ENCODE measurements at regions not wholly inside any gene's neighbourhood (a gene's known extent, or its start where the extent isn't known, plus 50 kb on each side); places are given as distances from the start of the nearest gene placed in this dataset.
A peak's percentile ranks its signal among the peaks of the same experiment; 100 is the strongest.

DNA sequence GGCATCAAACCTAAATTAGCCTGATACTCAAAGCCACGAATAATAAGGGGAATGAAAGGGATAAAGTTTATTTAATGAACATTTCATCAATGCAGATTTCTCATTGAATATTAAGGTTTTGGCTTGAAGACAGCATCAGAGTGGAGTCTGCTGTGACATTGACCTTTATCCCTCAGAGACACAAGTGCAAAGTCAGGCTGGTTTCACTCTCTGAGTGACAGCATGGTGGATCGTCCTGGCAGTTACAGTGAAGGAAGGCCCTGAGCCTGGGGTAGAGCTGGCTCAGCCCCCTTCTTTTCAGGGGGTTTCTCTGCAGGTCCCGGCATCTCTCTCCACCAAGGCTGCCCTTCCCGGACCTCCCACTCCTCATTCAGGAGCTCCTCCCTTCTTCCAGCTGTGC is 503.1 kb downstream of the PREX1 start:
- no TSS peak for BruUV-seq (replicated peaks)
- no peak overlapping the region for H3K4me3 Mint-ChIP-seq (ENCODE audit: unreplicated experiment)
- DNase-seq = no peak
- no peaks in the 10 kb centered on the region for H3K27me3 Mint-ChIP-seq (ENCODE audit: insufficient read depth, unreplicated experiment)
- H3K4me1 Mint-ChIP-seq (ENCODE audit: low read depth, unreplicated experiment) = peaks cover 44% of the 10 kb centered on the region
- no peaks in the 10 kb centered on the region for H3K27me3 ChIP-seq (replicated peaks; ENCODE audit: control insufficient read depth, insufficient read depth, low read length)
- TF ChIP-seq, protein P1, sequence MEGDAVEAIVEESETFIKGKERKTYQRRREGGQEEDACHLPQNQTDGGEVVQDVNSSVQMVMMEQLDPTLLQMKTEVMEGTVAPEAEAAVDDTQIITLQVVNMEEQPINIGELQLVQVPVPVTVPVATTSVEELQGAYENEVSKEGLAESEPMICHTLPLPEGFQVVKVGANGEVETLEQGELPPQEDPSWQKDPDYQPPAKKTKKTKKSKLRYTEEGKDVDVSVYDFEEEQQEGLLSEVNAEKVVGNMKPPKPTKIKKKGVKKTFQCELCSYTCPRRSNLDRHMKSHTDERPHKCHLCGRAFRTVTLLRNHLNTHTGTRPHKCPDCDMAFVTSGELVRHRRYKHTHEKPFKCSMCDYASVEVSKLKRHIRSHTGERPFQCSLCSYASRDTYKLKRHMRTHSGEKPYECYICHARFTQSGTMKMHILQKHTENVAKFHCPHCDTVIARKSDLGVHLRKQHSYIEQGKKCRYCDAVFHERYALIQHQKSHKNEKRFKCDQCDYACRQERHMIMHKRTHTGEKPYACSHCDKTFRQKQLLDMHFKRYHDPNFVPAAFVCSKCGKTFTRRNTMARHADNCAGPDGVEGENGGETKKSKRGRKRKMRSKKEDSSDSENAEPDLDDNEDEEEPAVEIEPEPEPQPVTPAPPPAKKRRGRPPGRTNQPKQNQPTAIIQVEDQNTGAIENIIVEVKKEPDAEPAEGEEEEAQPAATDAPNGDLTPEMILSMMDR (IDR thresholded peaks at IDR 0.05; ENCODE audit: insufficient read depth in 1 of 2, low read depth in 1 of 2, low read length in 1 of 2, severe bottlenecking in 1 of 2, unreplicated experiment in 1 of 2) = no peak
- no peak overlapping the region for H3K4me3 ChIP-seq (ENCODE audit: low read depth, low read length)
- intact Hi-C loops (cut with micrococcal nuclease; ENCODE audit: unreplicated experiment) = no loop called here
- H3K9me3 ChIP-seq = peaks cover 6% of the 10 kb centered on the region; the same call in 1 of the 2 replicates
- CTCF ChIA-PET = no interaction called here
- no peak overlapping the region for H3K27ac Mint-ChIP-seq (ENCODE audit: unreplicated experiment)
- peaks cover 15% of the 10 kb centered on the region for H3K9me3 Mint-ChIP-seq (ENCODE audit: unreplicated experiment)
- H3K4me1 ChIP-seq = peaks cover 31% of the 10 kb centered on the region
- H3K36me3 ChIP-seq (ENCODE audit: control insufficient read depth, insufficient read depth, low read length) = no peaks in the 10 kb centered on the region
- no peaks in the 10 kb centered on the region for H3K36me3 Mint-ChIP-seq (ENCODE audit: insufficient read depth, unreplicated experiment)
- POLR2A ChIA-PET = no interaction called here

DNA sequence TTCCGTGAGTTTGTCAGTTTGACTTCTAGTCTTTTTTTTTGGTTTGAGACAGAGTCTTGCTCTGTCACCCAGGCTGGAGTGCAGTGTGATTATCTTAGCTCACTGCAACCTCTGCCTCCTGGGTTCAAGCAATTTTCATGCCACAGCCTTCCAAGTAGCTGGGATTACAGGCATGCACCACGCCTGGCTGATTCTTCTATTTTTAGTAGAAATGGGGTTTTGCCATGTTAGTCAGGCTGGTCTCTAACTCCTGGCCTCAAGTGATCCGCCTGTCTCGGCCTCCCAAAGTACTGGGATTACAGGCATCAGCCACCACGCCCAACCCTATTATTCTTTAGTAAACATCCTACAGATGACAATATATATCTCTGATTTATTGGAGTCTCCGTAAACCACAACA is 506.5 kb downstream of the PREX1 start:
- TF ChIP-seq, protein P1 (IDR thresholded peaks at IDR 0.05; ENCODE audit: insufficient read depth in 1 of 2, low read depth in 1 of 2, low read length in 1 of 2, severe bottlenecking in 1 of 2, unreplicated experiment in 1 of 2) = no peak
- Histone ChIP-seq H3K9me3 (peaks cover 6% of the 10 kb centered on the region; the same call in 1 of the 2 replicates), H3K36me3 (ENCODE audit: control insufficient read depth, insufficient read depth, low read length) (no peaks in the 10 kb centered on the region), H3K27me3 (replicated peaks; ENCODE audit: control insufficient read depth, insufficient read depth, low read length) (no peaks in the 10 kb centered on the region), H3K4me1 (peaks cover 26% of the 10 kb centered on the region), H3K4me3 (ENCODE audit: low read depth, low read length) (no peak overlapping the region)
- Mint-ChIP-seq H3K27ac (ENCODE audit: unreplicated experiment) (peak overlapping the region; percentile 95), H3K4me3 (ENCODE audit: unreplicated experiment) (no peak overlapping the region), H3K4me1 (ENCODE audit: low read depth, unreplicated experiment) (peaks cover 34% of the 10 kb centered on the region), H3K27me3 (ENCODE audit: insufficient read depth, unreplicated experiment) (no peaks in the 10 kb centered on the region), H3K36me3 (ENCODE audit: insufficient read depth, unreplicated experiment) (no peaks in the 10 kb centered on the region), H3K9me3 (ENCODE audit: unreplicated experiment) (peaks cover 15% of the 10 kb centered on the region)
- ChIA-PET POLR2A (no interaction called here), CTCF (interaction anchor here (0.6 to 2.1 kb wide), 2 partner anchors 163 to 299 kb away, joined by 3 to 7 read pairs; no protein-coding TSS in a partner anchor)
- intact Hi-C loops (cut with micrococcal nuclease; ENCODE audit: unreplicated experiment) = no loop called here
- DNase-seq = no peak
- BruUV-seq (replicated peaks) = no TSS peak

DNA sequence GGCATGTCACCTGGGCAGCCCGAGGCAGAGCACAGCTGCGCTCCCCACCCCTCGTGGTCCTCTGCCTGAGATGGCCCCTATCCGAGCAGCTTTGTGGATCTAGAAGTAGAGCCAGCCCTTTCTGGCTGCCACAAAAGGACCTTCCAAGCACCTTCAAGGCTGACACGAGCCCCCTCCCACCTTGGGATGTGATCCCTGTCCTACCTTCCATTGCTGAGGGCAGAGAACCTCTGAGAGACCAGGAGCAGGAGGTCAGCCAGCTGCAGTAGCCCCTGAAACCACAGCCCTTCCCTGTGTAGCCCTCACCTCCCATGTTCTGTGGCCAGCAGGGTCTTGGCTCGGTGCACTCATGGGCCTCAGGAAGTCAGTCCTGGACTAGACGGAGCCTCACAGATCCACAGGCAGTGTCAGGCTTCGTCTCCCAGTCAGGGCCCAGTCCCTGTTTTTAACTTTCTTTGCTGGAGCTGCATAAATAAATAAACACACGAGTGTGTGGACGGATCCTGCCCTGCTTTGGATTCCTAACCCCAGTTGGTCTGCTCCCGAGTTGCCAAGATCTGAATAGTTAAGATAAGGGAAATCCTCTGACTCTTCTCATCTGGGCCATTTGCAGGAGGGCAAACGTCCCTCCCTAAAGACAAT is 507.7 kb downstream of the PREX1 start:
- DNase-seq = peak; percentile 66 to 78
- no peaks in the 10 kb centered on the region for H3K27me3 Mint-ChIP-seq (ENCODE audit: insufficient read depth, unreplicated experiment)
- Histone ChIP-seq H3K4me3 (ENCODE audit: low read depth, low read length) (no peak overlapping the region), H3K4me1 (peaks cover 26% of the 10 kb centered on the region), H3K27me3 (replicated peaks; ENCODE audit: control insufficient read depth, insufficient read depth, low read length) (no peaks in the 10 kb centered on the region), H3K36me3 (ENCODE audit: control insufficient read depth, insufficient read depth, low read length) (no peaks in the 10 kb centered on the region), H3K9me3 (peaks cover 6% of the 10 kb centered on the region; the same call in 1 of the 2 replicates)
- TF ChIP-seq, protein P1 (IDR thresholded peaks at IDR 0.05; ENCODE audit: insufficient read depth in 1 of 2, low read depth in 1 of 2, low read length in 1 of 2, severe bottlenecking in 1 of 2, unreplicated experiment in 1 of 2) = no peak
- no TSS peak for BruUV-seq (replicated peaks)
- intact Hi-C loops (cut with micrococcal nuclease; ENCODE audit: unreplicated experiment) = no loop called here
- H3K4me1 Mint-ChIP-seq (ENCODE audit: low read depth, unreplicated experiment) = peaks cover 34% of the 10 kb centered on the region
- no peaks in the 10 kb centered on the region for H3K36me3 Mint-ChIP-seq (ENCODE audit: insufficient read depth, unreplicated experiment)
- H3K4me3 Mint-ChIP-seq (ENCODE audit: unreplicated experiment) = peak overlapping the region; percentile 69
- H3K27ac Mint-ChIP-seq (ENCODE audit: unreplicated experiment) = peak overlapping the region; percentile 95
- peaks cover 15% of the 10 kb centered on the region for H3K9me3 Mint-ChIP-seq (ENCODE audit: unreplicated experiment)
- ChIA-PET POLR2A (no interaction called here), CTCF (interaction anchor here (0.6 to 2.1 kb wide), 3 partner anchors 148 to 534 kb away, joined by 4 to 7 read pairs (median 5); no protein-coding TSS in a partner anchor)

Data from Caco-2 (cell line).